Hippocampal formation (tissue), 2 donors: ENCODE measurements at regions not wholly inside any gene's neighbourhood (a gene's known extent, or its start where the extent isn't known, plus 50 kb on each side); places are given as distances from the start of the nearest gene placed in this dataset.
A peak's percentile ranks its signal among the peaks of the same experiment; 100 is the strongest.
"Not testable (repeated sequence)": the region's sequence is repeated elsewhere in the genome, so short reads cannot be mapped to it uniquely, and the experiment has no call there.

ENCODE experiments used
- DNase-seq, 2 donors: peaks; one replicate each; lab custom pipeline; 2025; lab: John Stamatoyannopoulos, UW

DNA sequence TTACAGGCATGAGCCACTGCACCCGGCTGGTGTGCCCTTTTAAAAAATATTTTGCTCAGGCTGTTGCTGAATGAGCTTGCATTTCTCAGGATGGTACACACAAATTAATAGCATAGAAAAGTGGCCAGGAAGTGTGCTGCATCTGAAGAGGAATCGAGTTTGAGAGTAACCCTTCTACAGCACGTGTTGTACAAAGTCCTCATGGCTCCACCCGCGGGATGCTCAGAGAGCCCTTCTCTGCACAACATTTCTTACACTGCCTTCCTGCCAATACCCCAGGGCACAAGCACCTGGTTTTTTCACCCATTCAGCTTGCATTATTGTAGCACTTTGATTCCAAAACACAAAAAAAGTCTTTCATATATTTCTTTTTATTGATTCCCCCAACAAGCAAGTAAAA, 90.1 kb upstream of the NEDD4L start:
- no peak for DNase-seq

DNA sequence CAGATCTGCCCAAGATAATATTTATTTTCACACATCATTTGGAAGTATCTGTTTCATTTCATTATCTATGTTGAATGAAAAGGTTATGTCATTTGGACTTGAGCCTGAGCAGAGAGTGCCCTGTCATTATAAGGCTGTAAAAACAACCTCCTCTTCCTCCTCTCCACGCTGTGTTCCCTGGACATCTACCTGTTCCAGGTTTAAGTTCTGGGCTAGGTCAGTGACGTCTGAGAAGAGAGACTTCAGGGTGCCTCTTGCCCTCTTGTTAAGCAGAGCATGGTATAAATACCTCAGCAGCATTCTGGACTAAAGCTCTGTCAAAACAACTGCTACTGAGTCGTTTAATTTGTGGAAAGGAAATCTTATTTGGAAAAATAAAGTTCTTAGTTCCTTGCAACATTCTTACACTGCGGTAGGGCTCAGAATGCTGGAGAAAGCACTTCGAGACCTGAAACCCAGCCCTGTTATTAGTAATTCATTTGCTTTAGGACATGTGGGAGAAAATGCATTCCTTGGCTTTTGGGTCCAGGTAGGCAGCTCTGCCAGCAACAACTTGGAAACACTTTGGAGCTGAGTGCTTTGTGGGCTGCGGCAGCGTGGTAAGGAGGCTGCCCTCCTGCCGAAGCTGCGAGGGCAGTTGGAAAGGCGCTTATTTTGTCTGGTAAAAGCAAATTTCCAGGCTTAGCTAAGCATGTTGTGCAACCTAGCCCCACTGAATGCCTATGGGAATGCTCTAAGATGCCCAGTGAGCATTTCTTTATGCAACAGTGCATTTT, 91.8 kb upstream of the NEDD4L start:
- no peak for DNase-seq

DNA sequence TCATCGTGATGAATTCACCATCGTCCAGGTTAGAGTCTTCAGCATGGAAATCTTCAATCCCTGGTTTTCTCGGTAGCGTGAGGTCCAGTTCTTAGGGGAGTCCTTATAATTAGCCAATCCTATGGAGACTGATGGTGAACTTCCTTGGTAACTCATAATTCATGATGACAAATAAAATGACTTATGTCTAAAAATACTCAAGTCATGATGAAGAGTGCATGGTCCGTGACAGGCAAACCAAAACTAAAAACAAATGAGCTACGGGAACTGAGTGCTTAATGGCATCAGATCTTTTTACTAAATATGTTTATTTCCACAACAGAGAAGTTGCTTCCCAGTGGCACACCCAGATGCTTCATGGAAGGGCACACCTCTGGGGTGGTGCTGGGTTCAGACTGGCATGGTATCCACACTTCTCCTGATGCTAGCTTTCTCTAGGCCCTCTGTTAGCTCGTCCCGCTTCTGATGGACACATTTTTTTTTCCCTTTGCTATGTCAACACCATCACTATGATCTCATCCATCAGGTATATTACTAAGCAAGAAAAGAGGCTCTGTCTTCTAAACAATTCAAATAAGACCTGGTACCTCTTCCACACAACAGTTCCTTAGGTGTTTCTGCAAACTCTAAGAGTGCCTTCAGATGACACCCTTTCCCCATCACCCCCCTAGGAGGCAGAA, 92.8 kb upstream of the NEDD4L start:
- no peak for DNase-seq

DNA sequence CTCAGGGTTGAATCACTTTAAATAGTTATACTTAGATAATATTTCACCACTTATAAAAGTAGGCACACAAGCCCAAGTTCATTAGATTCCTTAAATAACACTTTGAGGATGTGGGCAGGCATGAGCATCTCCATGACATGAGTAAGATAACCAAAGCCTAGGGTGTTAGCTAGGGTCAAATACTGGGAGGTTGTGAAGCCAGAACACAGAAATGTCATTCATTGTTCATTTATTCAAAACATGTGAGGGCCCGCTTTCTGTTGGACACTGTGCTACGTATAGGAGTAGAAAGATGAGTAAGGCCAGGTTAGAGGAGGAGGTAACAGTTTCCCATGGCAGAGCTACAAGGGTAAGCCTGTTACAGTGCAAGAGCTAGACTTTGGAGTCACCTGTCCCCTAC, 93.5 kb upstream of the NEDD4L start:
- DNase-seq: no peak

DNA sequence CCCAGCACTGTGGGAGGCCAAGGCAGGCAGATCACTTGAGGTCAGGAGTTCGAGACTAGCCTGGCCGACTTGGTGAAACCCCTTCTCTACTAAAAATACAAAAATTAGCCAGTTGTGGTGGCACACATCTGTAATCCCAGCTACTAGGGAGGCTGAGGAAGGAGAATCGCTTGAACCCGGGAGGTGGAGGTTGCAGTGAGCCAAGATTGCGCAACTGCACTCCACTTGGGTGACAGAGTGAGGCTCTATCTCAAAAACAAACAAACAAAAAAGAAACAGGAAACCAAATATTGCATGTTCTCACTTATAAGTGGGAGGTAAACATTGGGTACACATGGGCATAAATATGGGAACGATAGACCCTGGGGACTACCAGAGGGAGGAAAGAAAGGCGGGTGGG, 94.7 kb upstream of the NEDD4L start:
- DNase-seq: not testable (repeated sequence)

DNA sequence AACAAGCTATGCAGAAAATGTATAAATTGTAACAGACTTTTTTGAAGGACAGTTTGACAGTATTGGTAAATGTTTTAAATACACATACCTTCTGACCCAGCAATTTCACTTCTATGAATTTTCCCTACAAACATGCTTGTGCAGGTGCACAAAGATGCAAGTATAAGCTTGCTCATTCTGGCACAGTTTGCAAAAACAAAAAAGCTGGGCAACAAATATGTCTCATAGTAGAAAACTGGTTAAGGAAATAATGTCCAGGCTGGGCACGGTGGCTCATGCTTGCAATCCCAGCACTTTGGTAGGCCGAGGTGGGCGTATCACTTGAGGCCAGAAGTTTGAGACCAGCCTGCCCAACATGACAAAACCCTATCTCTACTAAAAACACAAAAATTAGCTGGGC, 96.9 kb upstream of the NEDD4L start:
- DNase-seq: no peak

DNA sequence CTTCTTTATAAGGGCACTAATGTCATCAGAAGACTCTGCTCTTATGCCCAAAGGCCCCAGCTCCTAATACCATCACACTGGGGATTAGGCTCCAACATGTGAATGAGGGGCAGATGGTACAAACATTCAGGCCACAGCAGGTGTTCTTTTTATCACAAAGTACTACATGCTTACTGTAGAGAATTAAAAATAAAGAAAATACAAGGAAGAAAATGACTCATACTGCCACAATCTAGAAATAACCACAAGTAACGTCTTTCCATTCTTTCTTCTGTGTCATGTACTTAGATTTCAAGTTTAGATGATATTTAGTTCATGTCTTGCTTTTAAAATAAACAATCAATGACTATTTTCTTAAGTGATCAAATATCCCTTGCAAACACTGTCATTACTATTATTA, 100.3 kb upstream of the NEDD4L start:
- no peak for DNase-seq

DNA sequence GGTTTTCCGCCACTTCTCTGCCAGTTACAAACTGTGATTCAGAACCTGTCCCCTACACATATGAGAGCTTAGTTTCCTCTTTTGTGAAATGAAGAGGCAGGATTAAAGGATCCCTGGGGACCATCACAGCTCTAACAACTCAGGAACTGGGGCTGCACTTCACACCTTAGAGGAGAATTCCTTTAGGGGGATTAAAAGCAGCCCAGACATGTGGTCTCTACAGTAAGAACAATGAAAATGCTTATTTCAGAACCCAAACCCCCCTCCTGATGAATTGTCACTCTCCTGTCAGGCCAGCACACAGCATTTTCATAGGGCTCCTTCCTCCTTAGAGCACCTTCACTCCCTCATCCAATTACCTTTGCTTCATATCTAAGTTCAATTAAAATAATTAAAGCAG, 101.5 kb upstream of the NEDD4L start:
- DNase-seq: no peak

DNA sequence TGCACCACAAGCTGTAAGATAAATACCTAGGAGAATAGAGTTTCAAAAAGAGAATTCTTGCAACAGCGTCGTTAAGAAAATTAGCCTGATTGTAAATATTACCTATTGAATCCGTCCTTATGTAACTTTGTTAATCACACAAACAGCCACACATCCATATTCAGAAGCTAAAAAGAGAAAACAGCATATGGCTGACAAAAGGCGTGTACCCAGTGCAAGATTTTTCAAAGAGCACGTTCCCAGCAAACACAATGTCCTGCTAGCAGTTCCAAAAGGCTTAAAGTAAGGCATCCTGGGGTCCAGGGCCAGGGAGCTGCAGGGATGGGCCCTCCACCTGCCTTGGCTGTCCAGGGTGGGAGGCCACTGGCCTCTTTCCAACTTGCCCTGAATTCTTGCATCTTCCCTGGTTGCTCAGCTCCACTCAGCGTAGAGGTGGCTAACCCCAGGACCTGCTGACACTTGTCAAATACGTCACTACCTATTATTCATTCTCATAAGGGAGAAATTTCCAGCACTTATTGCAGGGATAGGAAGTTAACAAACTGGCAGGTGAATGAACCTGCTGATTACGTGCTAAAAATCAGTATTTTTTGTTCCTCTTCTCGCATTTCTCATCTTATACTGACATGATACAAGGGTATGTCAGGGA, 102.1 kb upstream of the NEDD4L start:
- DNase-seq: no peak

DNA sequence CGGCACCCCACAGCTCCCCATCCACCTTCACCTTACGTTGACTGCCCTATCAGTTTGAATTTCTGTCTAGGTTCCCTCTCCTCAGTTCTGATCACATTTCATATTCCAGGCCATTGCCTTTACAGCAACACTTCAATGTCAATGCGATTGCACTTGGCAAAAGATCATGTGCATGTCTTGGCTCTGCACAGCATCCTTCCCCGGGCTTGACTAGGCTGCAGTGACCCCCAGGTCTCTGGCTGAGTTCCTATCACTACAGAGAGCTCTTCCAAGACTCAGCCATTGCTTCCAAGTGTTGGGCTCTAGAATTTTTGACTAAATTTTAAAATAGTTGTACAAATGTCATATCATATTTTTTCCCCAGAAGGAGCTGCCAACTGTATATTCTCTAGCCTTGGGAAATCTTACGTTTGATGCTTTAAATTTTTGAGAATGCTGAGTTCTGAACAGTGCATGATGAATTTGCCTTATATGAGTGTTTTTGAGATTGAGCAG, 103.8 kb upstream of the NEDD4L start:
- DNase-seq: no peak

DNA sequence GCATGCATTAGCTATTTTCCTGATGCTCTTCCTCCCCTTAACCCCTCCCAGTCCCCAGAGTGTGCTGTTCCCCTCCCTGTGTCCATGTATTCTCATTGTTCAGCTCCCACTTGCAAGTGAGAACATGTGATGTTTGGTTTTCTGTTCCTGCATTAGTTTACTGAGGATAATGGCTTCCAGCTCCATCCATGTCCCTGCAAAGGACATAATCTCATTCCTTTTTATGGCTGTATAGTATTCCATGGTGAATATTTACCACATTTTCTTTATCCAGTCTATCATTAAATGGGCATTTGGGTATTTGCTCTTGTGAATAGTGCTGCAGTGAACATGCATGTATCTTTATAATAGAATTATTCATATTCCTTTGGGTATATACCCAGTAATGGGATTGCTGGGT, 109.7 kb upstream of the NEDD4L start:
- not testable (repeated sequence) for DNase-seq

DNA sequence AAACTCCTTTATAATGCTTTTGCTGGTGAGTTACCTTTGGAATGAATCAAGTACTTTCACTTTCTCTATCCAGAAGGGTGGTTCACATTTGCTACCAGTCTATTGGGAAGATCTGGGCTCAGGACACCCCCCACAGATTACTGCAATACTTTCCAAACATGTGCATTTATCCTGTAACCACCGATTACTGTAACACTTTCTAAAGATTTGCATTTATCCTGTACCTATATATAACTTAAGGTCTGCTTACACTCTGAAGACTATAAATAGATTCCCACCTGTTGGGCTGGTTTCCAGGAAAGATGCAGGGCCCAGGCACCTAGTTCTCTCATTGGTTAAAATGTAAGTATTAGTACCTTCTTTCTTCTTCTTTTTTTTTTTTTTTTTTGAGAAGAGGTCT, 113.0 kb upstream of the NEDD4L start:
- DNase-seq: no peak

DNA sequence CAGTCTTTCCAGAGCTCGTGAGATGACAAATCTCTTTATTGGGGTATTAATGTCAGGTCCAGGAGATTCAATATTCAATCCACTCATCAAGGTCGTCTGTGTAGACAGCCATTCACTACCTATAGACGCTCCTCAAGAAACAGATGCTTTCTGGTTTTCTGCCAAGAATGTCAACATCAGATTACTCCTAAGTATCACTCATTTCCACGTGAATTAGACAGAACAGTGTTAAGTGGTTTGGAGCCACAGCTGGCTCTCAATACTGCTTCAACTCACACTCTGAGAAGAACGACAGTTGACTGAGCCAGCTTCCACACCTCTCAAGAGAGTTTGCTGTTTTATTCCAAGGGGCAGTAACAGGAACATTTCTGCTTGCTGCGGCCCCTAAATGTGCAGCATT, 113.5 kb upstream of the NEDD4L start:
- DNase-seq: no peak

DNA sequence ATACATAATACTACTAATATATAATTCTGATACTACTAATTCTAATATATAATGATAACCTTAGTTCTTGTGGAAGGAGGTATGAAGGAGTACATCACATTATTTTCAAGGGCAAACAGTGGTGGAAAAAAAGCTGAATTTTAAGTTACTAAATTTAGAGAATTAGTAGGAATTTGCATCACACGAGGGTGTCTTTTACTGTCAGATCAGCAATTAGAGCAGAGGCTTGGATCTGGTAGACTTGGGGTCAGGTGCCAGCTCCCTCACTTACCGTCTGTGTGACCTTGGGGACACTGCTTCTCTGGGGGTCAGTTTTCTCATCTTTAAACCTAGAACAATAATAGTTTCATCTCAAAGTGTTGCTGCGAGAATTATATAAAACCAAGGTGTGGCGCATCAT, 114.1 kb upstream of the NEDD4L start:
- DNase-seq: no peak

DNA sequence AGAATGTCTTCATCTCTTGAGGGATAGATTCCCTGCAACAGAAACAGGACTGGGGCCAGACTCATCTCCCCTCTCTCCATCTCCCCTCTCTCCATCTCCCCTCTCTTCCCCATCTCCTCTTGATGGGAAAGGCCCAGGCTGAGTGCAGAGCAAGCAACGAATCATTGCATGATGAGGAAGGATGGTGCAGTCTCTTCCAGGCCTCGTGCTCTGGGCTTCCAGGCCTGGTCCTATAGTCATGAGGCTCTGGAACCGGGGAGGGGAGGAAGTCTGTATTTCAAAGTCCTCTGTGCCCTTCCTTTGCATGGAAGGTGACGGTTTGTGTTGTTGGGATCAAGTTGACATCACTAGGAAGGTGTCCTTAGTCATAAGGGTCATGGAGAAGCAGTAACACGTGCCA, 115.6 kb upstream of the NEDD4L start:
- DNase-seq: no peak

DNA sequence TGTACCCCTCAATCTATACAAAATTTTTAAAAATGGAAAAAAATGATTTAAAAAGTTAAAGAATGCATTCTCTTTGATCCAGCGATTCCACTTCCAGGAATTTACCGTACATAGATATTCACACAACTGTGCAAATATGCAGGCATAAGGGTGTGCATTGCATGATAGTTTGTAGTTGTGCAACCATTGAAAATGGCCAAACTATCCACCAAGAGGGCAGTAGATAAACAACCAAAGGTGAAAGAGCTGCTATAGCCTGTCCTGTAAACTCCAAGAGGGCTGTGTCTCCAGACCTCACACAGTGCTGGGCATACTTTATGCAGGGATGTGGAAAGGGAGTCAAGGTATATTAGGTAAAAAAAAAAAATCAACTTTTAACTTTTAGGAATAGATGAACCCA, 116.5 kb upstream of the NEDD4L start:
- no peak for DNase-seq

DNA sequence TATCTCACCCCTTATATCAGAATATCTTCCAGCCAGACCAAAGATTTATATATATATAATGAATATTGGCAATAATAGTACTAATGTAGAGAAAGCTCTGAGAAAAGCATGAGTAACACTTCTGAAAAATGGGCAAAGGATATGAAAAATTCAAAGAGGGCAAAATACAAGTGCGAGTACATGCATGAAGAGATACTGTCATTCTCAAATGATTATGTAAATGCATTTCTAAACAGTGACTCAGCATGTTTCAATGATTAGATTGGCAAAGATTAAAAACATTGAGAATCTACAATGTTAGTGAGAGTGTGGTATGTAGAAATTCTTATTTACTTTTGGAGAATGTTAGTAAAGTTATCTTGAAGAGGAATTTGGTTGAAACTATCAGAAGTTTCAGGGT, 118.3 kb upstream of the NEDD4L start:
- DNase-seq: no peak

DNA sequence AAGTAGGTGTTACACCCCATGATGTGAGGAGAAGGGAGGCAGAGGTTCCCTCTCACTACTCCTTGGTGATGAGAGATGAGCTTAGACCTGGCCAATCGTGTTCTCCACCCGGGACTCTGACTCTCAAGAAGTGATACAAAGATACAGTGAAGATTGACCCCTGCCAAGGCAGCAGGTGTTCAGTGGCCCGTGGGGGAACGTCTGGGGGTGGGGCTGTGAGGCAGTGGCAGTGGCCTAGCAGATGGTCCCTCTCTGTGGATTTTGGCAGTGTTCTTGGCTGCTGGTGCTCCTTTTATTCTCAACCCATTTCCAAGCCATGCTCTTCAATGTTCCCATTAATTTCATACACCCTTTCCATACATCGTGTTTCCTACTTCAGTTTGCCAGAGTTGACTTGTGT, 120.4 kb upstream of the NEDD4L start:
- no peak for DNase-seq

DNA sequence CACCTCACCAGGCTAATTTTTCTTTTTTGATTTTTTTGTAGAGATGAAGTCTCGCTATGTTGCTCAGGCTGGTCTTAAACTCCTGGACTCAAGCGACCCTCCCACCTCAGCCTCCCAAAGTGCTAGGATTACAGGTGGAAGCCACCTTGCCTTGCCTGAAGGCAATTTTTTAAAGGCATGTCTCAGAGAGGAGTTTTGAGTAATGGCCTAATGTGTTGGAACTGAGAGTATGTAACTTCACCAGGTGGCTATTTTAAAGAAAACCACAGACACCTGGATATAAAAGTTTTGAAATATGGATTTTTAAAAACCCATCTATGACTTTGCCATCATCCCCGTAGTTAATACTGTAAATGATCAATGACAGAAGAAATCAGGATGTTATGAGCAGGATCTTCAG, 119.8 kb upstream of the ATP8B1 start:
- no peak for DNase-seq

DNA sequence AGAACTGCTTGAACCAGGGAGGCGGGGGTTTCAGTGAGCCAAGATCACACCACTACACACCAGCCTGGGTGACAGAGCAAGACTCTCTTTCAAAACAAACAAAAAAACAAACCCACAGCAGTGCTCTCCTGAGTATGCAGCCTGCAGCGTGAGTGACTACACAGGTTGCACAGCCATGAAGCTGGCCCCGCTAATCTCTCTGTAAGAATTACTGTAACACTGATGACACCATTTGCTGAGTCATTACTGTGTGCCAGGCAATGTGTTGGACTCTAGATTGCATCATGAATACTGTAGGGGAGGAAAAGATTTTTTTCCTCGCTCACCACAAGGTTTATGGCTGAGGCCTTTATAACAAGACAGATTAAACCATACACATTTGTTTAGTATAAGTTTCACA, 118.6 kb upstream of the ATP8B1 start:
- DNase-seq: no peak

DNA sequence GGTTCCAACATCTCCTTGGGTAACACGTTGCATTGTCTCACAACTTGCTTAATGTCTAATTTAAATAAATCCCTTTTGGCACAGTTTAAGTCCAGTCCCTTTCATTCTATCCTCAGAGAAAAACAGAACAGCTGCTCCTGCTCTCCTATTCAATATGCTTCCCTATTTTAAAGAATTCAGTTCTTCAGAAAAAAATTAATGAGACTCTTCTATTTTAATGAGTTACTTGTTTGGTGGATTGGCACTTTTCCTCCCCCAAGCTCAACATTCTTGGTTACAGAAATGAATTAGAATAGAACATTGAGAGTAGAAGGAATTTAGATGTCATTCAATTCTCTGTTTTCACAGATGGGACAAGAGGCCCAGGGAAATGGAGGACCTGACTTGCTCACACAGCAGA, 116.9 kb upstream of the ATP8B1 start:
- DNase-seq: peak in 1 of 2 donors; percentile 28

DNA sequence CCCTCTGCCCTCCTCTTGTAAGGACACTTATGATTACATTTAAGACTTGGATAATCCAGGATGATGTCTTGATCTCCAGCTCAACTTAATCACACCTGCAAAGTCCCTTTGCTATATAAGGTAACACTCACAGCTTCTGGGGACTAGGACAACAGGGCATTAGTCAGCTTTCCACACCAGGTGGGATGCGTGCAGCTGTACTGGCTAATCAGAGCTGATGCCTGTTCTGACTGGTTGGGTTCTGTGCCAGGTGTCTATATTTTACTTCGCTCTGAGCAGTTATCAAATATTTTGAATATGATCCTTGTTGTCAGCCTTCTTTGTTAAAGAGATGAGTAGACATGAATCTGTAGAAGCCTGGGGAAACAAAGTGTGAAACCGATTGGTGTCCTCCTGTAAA, 115.5 kb upstream of the ATP8B1 start:
- DNase-seq: no peak

DNA sequence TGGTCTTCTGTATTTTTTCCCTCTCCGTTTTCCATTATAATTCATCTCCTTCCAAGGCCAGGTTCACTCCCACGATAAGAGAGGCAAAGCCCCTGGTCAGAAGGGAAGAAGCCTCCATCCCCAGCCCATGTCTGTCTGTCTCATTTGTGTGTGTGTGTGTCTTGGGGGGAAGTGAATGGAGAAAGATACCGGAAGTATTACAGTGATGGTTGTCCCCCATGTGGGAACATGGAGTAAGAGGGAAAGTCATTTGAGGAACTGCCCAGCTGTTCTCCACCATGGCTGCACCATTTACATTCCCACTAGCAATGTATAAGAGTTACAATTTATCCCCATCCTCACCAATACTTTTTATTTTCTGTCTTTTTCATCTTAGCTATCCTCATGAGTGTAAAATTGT, 113.6 kb upstream of the ATP8B1 start:
- no peak for DNase-seq
